Endothelial cell of umbilical vein (primary cell): ENCODE measurements at regions not wholly inside any gene's neighbourhood (a gene's known extent, or its start where the extent isn't known, plus 50 kb on each side); places are given as distances from the start of the nearest gene placed in this dataset.

Experiments
- BruUV-seq: library from RNA; stranded (reverse); fragments of 400-500 nt; replicated peaks from 2 replicates; lab custom pipeline; 2021; lab: Mats Ljungman, UMichigan
- CTCF ChIA-PET: fragments of 300-600, 350-600 bp; sonication (Branson Sonifier 250); formaldehyde crosslinking; loops from one replicate; lab custom pipeline; 2021; ENCODE audit warnings: antibody characterized with exemption, inconsistent platforms; lab: Charles Lee
- POLR2A ChIA-PET: fragments of 300-600, 350-600 bp; sonication (Branson Sonifier 250); formaldehyde crosslinking; loops from one replicate; lab custom pipeline; 2021; ENCODE audit warnings: antibody characterized with exemption, inconsistent platforms; lab: Charles Lee
- DNase-seq: peaks from one replicate; pipeline ENCODE4 v3.0.0-alpha.2; 2011; ENCODE audit warnings: low read depth, low spot score
- FAIRE-seq: peaks from 2 replicates; lab custom pipeline; 2011; peaks lifted over from hg19 to GRCh38; lab: Jason Lieb, UNC
- H2AFZ ChIP-seq: 2 replicates; pipeline ENCODE4 v1.6.0; 2012; ENCODE audit warnings: low read depth, low read length, control low read depth, inconsistent platforms
- H3K27ac ChIP-seq: 2 replicates; pipeline ENCODE4 v1.5.1; 2011; ENCODE audit warnings: low read depth, mild to moderate bottlenecking, control low read depth, low read length, moderate library complexity; ENCODE audit not compliant: insufficient read depth
- H3K27me3 ChIP-seq, 2 experiments: 2 replicates each; pipeline versions ENCODE4 v1.6.0 to v1.6.1; 2011; ENCODE audit warnings: low read length in 2 of 2, mixed read lengths in 1 of 2; ENCODE audit not compliant: control insufficient read depth in 2 of 2, insufficient read depth in 2 of 2
- H3K36me3 ChIP-seq, 2 experiments: 2 replicates in 1 of 2; 3 replicates in 1 of 2; pipeline ENCODE4 v1.5.1; 2011; ENCODE audit warnings: low read length in 2 of 2, mild to moderate bottlenecking in 1 of 2, moderate library complexity in 1 of 2; ENCODE audit not compliant: control insufficient read depth in 2 of 2, insufficient read depth in 2 of 2; ENCODE audit errors: extremely low read depth in 1 of 2
- H3K4me1 ChIP-seq: 3 replicates; pipeline ENCODE4 v1.5.1; 2011; ENCODE audit warnings: mild to moderate bottlenecking, low read length; ENCODE audit not compliant: control insufficient read depth, insufficient read depth; ENCODE audit errors: extremely low read depth
- H3K4me2 ChIP-seq: 2 replicates; pipeline ENCODE4 v1.6.1; 2011; ENCODE audit warnings: low read length, control low read depth, mixed read lengths; ENCODE audit not compliant: insufficient read depth
- H3K4me3 ChIP-seq, 3 experiments: fragments of 200-600 bp in 1 of 3; sonication (generic), shearing (Covaris generic) in 1 of 3; replicated peaks in 1 of 3; 2 replicates each; pipeline ENCODE4 v1.5.1; 2011 to 2016; ENCODE audit warnings: control low read depth in 3 of 3, low read length in 3 of 3, mild to moderate bottlenecking in 2 of 3, inconsistent platforms in 1 of 3, low read depth in 1 of 3, moderate library complexity in 1 of 3; ENCODE audit not compliant: insufficient read depth in 1 of 3
- H3K79me2 ChIP-seq: 2 replicates; pipeline ENCODE4 v1.6.0; 2012; ENCODE audit warnings: low read length, inconsistent platforms; ENCODE audit not compliant: control insufficient read depth, insufficient read depth
- H3K9ac ChIP-seq: replicated peaks from 2 replicates; pipeline ENCODE3; 2011; ENCODE audit warnings: low read length, control low read depth; ENCODE audit not compliant: insufficient read depth; ENCODE audit errors: extremely low read depth
- H3K9me1 ChIP-seq: replicated peaks from 3 replicates; pipeline ENCODE4 v1.6.0; 2011; ENCODE audit warnings: mild to moderate bottlenecking, low read length; ENCODE audit not compliant: control insufficient read depth, insufficient read depth; ENCODE audit errors: extremely low read depth
- H3K9me3 ChIP-seq: replicated peaks from 2 replicates; pipeline ENCODE4 v1.5.1; 2012; ENCODE audit warnings: low read length, inconsistent platforms; ENCODE audit not compliant: control insufficient read depth, insufficient read depth
- H4K20me1 ChIP-seq: replicated peaks from 2 replicates; pipeline ENCODE3; 2011; ENCODE audit warnings: mild to moderate bottlenecking, low read length; ENCODE audit not compliant: control insufficient read depth, insufficient read depth; ENCODE audit errors: extremely low read depth
- CTCF ChIP-seq, 2 donors: IDR thresholded peaks; 1 replicate in 1 of 2; 2 replicates in 1 of 2; pipeline ENCODE4 v1.5.1; 2011; ENCODE audit warnings: low read length in 2 of 2, mild to moderate bottlenecking in 2 of 2, moderate library complexity in 2 of 2, control low read depth in 1 of 2, inconsistent platforms in 1 of 2, low read depth in 1 of 2; ENCODE audit not compliant: insufficient read depth in 1 of 2; ENCODE audit errors: extremely low read depth in 1 of 2
- EZH2 ChIP-seq: IDR thresholded peaks from 2 replicates; pipeline ENCODE4 v1.6.1; 2012; ENCODE audit warnings: borderline replicate concordance, low read depth, mild to moderate bottlenecking, moderate library complexity, low read length, inconsistent platforms; ENCODE audit not compliant: severe bottlenecking
- FOS ChIP-seq: IDR thresholded peaks from 2 replicates; pipeline ENCODE4 v1.6.1; 2011; ENCODE audit warnings: mild to moderate bottlenecking, low read length, moderate library complexity, borderline replicate concordance; ENCODE audit not compliant: insufficient read depth
- GATA2 ChIP-seq: IDR thresholded peaks from 2 replicates; pipeline ENCODE4 v1.7.0; 2011; ENCODE audit warnings: low read depth, mild to moderate bottlenecking, moderate library complexity, mixed read lengths, low read length; ENCODE audit not compliant: insufficient read length, insufficient read depth
- JUN ChIP-seq: IDR thresholded peaks from 2 replicates; pipeline ENCODE4 v1.6.1; 2011; ENCODE audit warnings: borderline replicate concordance, low read depth; ENCODE audit not compliant: insufficient read length, insufficient read depth
- MYC ChIP-seq: IDR thresholded peaks from one replicate; pipeline ENCODE4 v1.6.1; 2011; ENCODE audit warnings: mild to moderate bottlenecking, low read depth, low read length
- POLR2A ChIP-seq: IDR thresholded peaks from 2 replicates; pipeline ENCODE4 v1.6.1; 2012; ENCODE audit warnings: low read depth, mild to moderate bottlenecking, control low read depth, low read length
- POLR2AphosphoS5 ChIP-seq: IDR thresholded peaks from 2 replicates; pipeline ENCODE4 v1.6.1; 2012; ENCODE audit warnings: low read depth, mild to moderate bottlenecking, control low read depth, low read length, moderate library complexity; ENCODE audit not compliant: insufficient read depth
- dilution Hi-C: fragments of 300-500 bp; cut with MboI; formaldehyde crosslinking; loops from one replicate; pipeline ENCODE4 v1.15.0; 2019; ENCODE audit warnings: low sequenced_read_pairs; ENCODE audit not compliant: extremely low pct_ligation_motif_present
- intact Hi-C: fragments of 100-400 bp; cut with micrococcal nuclease; formaldehyde crosslinking; loops from one replicate; pipeline ENCODE4 v1.10.0; 2022
- TF ChIP-seq, protein P1 (sequence below): IDR thresholded peaks from 2 replicates; pipeline ENCODE4 v1.6.1; 2011; ENCODE audit not compliant: insufficient read depth, insufficient read length

- Histone ChIP-seq H3K4me3 (no peak overlapping the region), H3K9me1 (no peaks in the 10 kb centered on the region), H3K36me3 (no peaks in the 10 kb centered on the region), H3K27me3 (no peaks in the 10 kb centered on the region), H2AFZ (no peak overlapping the region), H3K4me2 (no peak overlapping the region), H4K20me1 (no peaks in the 10 kb centered on the region), H3K9ac (no peak overlapping the region), H3K27ac (no peak overlapping the region), H3K9me3 (no peaks in the 10 kb centered on the region), H3K4me1 (no peaks in the 10 kb centered on the region), H3K79me2 (no peaks in the 10 kb centered on the region)
- no peak for DNase-seq
- TF ChIP-seq POLR2A (no peak), FOS (no peak), JUN (no peak), CTCF (IDR thresholded peaks at IDR 0.05; ENCODE audit: extremely low read depth in 1 of 2, insufficient read depth in 1 of 2, low read depth in 1 of 2, low read length in 2 of 2) (no peak), POLR2AphosphoS5 (no peak), GATA2 (no peak), MYC (no peak), EZH2 (no peak)
- TF ChIP-seq, protein P1, sequence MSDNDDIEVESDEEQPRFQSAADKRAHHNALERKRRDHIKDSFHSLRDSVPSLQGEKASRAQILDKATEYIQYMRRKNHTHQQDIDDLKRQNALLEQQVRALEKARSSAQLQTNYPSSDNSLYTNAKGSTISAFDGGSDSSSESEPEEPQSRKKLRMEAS, result no peak
- FAIRE-seq, result no peak
- no TSS peak for BruUV-seq
- intact Hi-C loops, result no loop called here
- dilution Hi-C loops, result no loop called here
- POLR2A ChIA-PET, result no interaction called here
- CTCF ChIA-PET, result interaction anchor here (3.7 kb wide), 1 partner anchor 185 kb away, joined by 19 read pairs; no protein-coding TSS in a partner anchor
Measured at GRCh38 chrX:43564953-43565352, 91.1 kb upstream of the MAOA start.
